NB4 (cell line): ENCODE measurements at regions not wholly inside any gene's neighbourhood (a gene's known extent, or its start where the extent isn't known, plus 50 kb on each side); places are given as distances from the start of the nearest gene placed in this dataset.

Experiments used
- CTCF ChIP-seq: IDR thresholded peaks from one replicate; pipeline ENCODE4 v1.5.1; 2012; ENCODE audit warnings: low read depth, low read length
- POLR2A ChIP-seq: IDR thresholded peaks from 2 replicates; pipeline ENCODE4 v1.6.1; 2011; ENCODE audit warnings: mild to moderate bottlenecking; ENCODE audit not compliant: insufficient read length; ENCODE audit errors: extremely low read depth

- TF ChIP-seq POLR2A (no peak), CTCF (no peak)
Observed at GRCh38 chr4:149062997-149063396, 620.8 kb upstream of the NR3C2 start.
